ENCODE measurements at regions not wholly inside any gene's neighbourhood (a gene's known extent, or its start where the extent isn't known, plus 50 kb on each side); places are given as distances from the start of the nearest gene placed in this dataset.
"Not testable (repeated sequence)": the region's sequence is repeated elsewhere in the genome, so short reads cannot be mapped to it uniquely, and the experiment has no call there.

- no peak for DNase-seq (ENCODE audit: low read depth in 2 of 2)
Measured at GRCh38 chr12:25337916-25338315, 87.2 kb upstream of the KRAS start.

- no peak for DNase-seq (ENCODE audit: low read depth in 2 of 2)
Measured at GRCh38 chr12:25332143-25332542, 81.4 kb upstream of the KRAS start.

GRCh38 chr12:25328072-25328712 is 77.5 kb upstream of the KRAS start:
- DNase-seq (ENCODE audit: low read depth in 2 of 2): no peak

GRCh38 chr12:25327321-25327720 is 76.6 kb upstream of the KRAS start:
- no peak for DNase-seq (ENCODE audit: low read depth in 2 of 2)

DNA sequence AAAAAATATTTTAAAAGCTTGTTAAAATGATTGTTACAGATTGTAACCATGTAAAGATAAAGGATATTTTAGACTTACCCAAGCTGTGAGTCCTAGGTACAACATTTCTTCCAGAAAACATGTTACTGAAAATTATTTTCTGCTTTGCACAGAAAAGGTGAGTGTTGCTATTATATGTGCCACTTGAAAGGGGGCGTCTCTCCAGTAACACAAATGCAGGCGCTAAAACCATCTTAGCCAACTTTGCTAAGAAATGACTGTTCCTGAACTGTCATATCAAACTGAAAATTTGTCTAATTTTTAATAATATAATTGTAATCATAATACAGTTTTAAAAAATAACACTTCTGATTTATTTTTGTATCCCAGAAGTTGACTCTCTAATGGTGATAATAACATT is 75.6 kb upstream of the KRAS start:
- DNase-seq (ENCODE audit: low read depth in 2 of 2): no peak

GRCh38 chr12:25324861-25325260 is 74.1 kb upstream of the KRAS start:
- DNase-seq (ENCODE audit: low read depth in 2 of 2): no peak

DNA sequence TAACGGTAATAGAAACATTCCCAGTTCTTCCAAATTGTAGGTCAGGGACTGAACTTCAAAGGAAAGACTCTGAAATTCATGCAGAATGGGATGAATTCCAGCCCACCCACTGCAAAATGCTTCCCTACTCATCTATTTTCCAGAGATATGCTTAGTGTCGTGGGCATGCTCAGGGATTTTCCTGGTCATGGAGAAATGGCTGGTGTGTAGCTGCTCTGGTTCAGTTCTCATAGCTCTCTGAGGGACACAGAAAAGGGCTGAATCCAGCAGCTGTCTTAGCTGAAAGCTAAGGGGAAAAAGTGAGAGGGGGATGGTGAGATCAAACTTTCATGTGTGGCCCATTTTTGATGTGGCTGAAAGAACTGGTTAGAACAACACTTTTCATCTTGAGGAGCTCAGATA is 72.9 kb upstream of the KRAS start:
- no peak for DNase-seq (ENCODE audit: low read depth in 2 of 2)

DNA sequence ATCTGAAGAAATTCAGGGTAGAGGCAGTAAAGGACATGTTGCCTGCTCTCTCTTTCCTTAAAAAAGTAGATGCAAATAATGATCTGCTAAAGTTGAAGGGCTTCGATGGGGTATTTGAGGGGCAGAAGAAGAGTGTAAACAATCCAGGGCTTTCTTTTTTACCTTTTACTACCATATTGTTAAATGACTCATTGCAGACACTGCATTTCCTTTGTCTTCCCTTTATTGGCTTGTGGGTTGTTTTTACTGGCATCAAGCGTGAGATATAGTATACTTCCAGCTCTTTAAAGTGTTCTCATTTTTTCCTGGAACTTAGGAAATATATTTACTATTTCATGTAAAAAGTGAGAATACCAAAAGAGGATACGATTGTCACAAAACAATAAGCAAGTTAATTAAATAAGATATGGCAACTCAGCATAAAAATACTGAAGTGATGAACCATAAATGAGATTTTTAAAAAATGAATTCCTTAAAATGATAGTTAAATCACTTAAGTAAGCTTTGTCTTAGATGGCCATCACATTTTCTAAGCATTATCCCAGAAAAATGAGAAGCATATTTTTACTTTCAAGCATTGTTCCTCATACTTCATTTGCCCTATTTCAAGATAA is 72.3 kb upstream of the KRAS start:
- no peak for DNase-seq (ENCODE audit: low read depth in 2 of 2)

- DNase-seq (ENCODE audit: low read depth in 2 of 2): no peak
Measured at GRCh38 chr12:25322351-25322750, 71.6 kb upstream of the KRAS start.

- DNase-seq (ENCODE audit: low read depth in 2 of 2): no peak
Measured at GRCh38 chr12:25321772-25322171, 71.0 kb upstream of the KRAS start.

DNA sequence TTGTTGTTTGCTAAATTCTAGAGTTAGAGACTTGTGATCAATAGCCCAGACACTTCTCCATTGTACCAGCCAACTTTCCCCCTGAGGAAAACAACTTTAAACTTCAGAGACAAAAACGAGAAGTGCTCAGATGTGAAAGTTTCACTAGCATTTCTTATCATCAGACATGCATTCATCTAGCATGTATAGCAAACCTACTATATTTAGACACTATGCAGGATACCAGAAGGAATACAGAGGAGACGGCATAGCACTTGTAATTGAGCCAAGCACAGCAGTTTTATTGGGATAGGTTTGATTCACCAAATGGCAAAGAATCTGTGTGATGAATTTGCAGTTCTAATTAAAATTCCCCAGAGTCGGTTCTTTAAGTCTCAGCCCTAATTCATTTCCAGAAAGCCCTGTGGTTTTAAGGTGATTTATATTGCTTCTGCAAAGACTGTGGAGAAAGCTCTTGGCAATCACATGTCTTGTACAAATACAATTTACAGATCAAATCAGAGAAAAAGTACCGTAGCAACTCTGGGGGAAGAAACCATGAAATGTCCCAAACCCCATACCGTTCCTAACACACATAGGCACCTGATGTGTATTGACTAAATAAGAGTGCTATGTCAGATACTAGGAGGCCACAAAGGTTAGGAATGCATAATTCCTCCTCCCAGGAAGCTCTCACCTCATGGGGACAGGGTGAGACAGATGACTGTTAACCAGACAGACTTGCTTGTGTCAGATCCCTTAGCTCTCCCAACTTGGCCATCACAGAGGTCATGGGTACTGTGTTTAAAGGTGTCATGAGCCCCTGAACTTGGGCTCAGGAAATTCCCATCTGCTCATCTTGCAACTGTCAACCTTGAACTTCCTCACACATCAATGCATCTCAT is 69.6 kb upstream of the KRAS start:
- no peak for DNase-seq (ENCODE audit: low read depth in 2 of 2)

DNA sequence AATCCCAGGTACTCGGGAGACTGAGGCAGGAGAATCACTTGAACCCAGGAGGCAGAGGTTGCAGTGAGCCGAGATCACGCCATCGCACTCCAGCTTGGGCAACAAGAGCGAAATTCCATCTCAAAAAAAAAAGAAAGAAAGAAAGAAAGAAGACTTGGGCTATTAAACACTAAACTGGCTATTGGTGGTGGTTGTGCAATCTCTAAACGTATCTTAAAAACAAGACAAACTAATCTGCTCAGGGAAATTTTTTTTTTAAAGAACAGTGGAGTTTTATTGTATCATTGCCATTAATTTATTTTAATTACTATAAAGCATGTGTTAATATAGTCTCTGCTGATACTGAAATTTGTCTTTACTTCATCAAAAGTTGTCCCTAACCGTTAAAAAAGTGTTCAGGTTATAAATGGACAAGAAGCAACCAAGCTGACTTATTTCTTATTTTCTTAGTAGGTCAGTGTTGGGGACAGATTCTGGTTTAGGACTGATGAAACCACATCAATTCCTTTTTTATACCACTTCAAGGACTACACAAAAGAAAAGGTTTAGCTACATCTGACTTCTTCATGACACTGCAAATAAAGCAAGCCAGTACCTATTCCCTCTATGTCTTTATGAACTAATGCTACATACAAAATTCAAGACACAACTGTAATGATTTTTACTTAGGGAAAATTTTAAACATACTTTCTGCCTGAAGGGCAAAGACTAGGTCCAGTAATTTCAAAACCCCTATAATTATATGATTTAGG is 68.7 kb upstream of the KRAS start:
- no peak for DNase-seq (ENCODE audit: low read depth in 2 of 2)

DNA sequence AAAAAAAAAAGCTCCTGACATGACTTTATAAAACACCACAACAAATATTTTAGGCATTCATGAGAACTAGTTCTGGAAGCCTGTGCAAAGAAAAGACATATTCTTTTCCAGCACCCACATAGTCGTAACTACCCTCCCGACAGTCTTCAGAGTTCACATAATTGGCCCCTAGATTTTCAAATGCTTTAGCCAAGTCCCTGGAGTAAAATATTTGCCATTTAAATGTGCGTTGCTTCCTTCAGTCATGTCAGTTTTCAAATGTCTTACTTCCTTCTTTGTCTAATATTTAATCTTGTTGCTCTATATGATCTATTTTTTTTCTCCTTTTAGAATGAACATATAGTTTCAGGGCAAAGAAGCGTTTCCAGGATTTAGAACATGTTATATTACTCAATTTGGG is 66.8 kb upstream of the KRAS start:
- DNase-seq (ENCODE audit: low read depth in 2 of 2): no peak

GRCh38 chr12:25315388-25315787 is 64.7 kb upstream of the KRAS start:
- no peak for DNase-seq (ENCODE audit: low read depth in 2 of 2)

- DNase-seq (ENCODE audit: low read depth in 2 of 2): not testable (repeated sequence)
Measured at GRCh38 chr12:25313266-25313990, 62.7 kb upstream of the KRAS start.

DNA sequence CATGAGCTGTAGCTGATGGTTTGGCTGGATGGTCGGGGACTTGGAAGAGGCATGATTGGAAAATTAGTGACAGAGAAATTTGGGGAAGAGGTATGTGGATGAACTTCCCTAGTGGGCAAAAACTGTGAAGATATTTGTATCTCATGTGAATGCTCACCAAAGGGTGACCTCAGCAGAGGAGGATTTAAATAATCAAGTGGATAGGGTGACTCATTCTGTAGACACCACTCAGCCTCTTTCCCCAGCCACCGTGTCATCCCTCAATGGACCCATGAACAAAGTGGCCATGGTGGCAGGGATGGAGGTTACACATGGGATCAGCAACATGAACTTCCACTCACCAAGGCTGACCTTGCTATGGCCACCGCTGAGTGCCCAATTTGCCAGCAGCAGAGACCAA is 60.8 kb upstream of the KRAS start:
- DNase-seq (ENCODE audit: low read depth in 2 of 2): no peak

- DNase-seq (ENCODE audit: low read depth in 2 of 2): not testable (repeated sequence)
Measured at GRCh38 chr12:25310071-25310470, 59.3 kb upstream of the KRAS start.

- no peak for DNase-seq (ENCODE audit: low read depth in 2 of 2)
Measured at GRCh38 chr12:25308756-25309155, 58.0 kb upstream of the KRAS start.

DNA sequence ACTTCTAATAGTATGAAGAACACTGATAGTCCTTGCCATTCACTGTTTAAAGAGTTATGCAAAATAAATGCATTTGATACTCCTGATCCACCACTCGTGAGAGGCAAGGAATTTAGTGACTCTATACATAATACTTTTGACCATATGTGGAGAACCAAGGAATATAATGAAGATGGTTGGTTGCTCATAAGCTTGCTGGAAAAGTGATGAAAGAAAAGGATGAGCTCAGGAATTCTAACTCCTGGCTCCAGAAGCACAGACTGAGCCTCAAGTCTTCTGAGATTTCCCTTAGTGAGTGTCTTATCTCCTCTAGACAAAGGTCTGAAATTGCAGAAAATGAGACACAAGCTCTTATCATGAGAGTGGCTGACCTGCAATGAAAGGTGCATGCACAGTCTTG is 57.1 kb upstream of the KRAS start:
- no peak for DNase-seq (ENCODE audit: low read depth in 2 of 2)

DNA sequence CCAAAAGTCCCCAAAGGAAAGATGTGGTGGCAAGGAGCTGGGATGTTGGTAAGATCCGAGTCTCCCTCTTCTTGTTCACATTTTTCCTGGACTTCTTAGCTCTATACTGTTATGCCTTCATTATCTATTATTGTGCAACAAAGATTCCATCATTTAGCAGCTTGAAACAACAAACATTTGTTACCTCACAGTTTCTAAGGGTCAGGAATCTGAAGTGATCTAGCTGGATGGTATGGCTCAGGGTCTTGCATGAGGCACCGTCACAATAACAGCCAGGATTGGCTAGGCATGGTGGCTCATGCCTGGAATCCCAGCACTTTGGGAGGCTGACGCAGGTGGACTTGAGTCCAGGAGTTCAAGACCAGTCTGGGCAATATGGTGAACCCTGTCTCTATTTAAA is 51.1 kb upstream of the KRAS start:
- DNase-seq (ENCODE audit: low read depth in 2 of 2): no peak

Data from stimulated activated CD8-positive, alpha-beta memory T cell treated with anti-CD3 and anti-CD28 coated beads, Interleukin-2, amount 100 ng/mL, for 48 hours (primary cell).